ENCODE measurements at regions not wholly inside any gene's neighbourhood (a gene's known extent, or its start where the extent isn't known, plus 50 kb on each side); places are given as distances from the start of the nearest gene placed in this dataset.

GRCh38 chr20:40899344-40899743 is 129.3 kb upstream of the TOP1 start:
- no peak for TF ChIP-seq CTCF (IDR thresholded peaks at IDR 0.05; ENCODE audit: control extremely low read depth in 1 of 3, insufficient read depth in 1 of 3, low read depth in 1 of 3, low read length in 3 of 3)
- no peak for TF ChIP-seq TAF1 (IDR thresholded peaks at IDR 0.05; ENCODE audit: low read depth, low read length)
- TF ChIP-seq POLR2A (IDR thresholded peaks at IDR 0.05; ENCODE audit: control extremely low read depth in 1 of 2, low read depth in 2 of 2, low read length in 2 of 2), result no peak
- TF ChIP-seq PHF8 (conservative IDR thresholded peaks at IDR 0.05; ENCODE audit: low read depth, low read length), result no peak
- TF ChIP-seq RAD21 (IDR thresholded peaks at IDR 0.05 in 1 of 2, conservative IDR thresholded peaks at IDR 0.05 in 1 of 2; ENCODE audit: low read depth in 2 of 2, low read length in 2 of 2), result no peak
- TF ChIP-seq YY1 (IDR thresholded peaks at IDR 0.05; ENCODE audit: low read depth, low read length), result no peak
- no peak for TF ChIP-seq SRF (IDR thresholded peaks at IDR 0.05; ENCODE audit: low read depth, low read length)
- TF ChIP-seq EP300 (IDR thresholded peaks at IDR 0.05; ENCODE audit: borderline replicate concordance in 1 of 2, low read depth in 2 of 2, low read length in 2 of 2), result no peak
- TF ChIP-seq CREB1 (IDR thresholded peaks at IDR 0.05), result no peak
- TF ChIP-seq HDAC2 (IDR thresholded peaks at IDR 0.05; ENCODE audit: borderline replicate concordance in 1 of 2, low read depth in 2 of 2, low read length in 2 of 2), result no peak
- no peak for TF ChIP-seq GTF2F1 (IDR thresholded peaks at IDR 0.05; ENCODE audit: borderline replicate concordance, low read depth, low read length)
- TF ChIP-seq ZNF274 (IDR thresholded peaks at IDR 0.05; ENCODE audit: borderline replicate concordance, extremely low read depth, low read length), result no peak
